GM19372 (cell line): ENCODE measurements at regions not wholly inside any gene's neighbourhood (a gene's known extent, or its start where the extent isn't known, plus 50 kb on each side); places are given as distances from the start of the nearest gene placed in this dataset.
"Not testable (repeated sequence)": the region's sequence is repeated elsewhere in the genome, so short reads cannot be mapped to it uniquely, and the experiment has no call there.

Experiments used
- ATAC-seq: cut with Tn5 transposase; IDR thresholded peaks from one replicate; pipeline ENCODE4 v1.9.1; 2021; ENCODE audit warnings: mild to moderate bottlenecking, low read depth, moderate library complexity; ENCODE audit not compliant: unreplicated experiment

DNA sequence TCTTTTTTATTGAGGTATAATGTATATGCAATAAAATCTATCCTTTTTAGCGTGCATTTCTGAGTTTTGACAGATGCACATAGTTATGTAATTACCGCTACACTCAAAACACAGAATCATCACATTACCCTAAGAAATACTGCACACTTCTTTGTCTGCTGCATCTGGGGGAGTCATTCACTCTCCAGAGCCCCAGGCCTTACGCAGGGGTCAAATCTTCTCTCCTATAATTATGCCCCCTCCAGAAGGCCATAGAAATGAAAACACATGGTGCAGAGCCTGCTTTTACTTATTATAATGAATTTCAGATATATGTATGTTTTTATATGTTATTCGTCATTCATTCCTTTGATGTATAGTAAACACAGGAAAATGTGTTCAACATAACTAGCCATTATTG is 296.5 kb upstream of the TMEM132C start:
- no peak for ATAC-seq

DNA sequence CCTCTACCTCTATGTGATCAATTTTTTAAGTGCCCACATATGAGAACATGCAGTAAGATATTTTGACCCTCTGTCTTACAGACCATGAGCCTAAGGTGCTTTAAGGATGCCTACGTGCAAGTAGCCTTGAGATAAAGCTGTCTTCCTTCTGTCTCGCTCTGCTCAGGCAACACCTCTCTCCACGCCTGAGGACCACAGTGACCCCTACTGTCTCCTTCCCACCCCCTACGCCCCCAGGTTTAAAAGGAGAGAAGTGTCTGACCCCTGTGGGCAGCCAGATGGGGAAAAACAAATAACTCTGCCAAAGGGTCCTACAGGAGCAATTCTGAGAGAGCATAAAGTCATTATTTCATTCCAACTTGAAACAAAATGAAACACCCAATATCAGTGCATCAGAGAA is 286.4 kb upstream of the TMEM132C start:
- ATAC-seq = no peak

- ATAC-seq = no peak
Measured at GRCh38 chr12:127981875-127982274, 285.1 kb upstream of the TMEM132C start.

- not testable (repeated sequence) for ATAC-seq
Measured at GRCh38 chr12:127983213-127983791, 283.7 kb upstream of the TMEM132C start.

GRCh38 chr12:127984386-127985055 is 282.4 kb upstream of the TMEM132C start:
- no peak for ATAC-seq

- ATAC-seq = no peak
Measured at GRCh38 chr12:127987199-127987901, 279.6 kb upstream of the TMEM132C start.

DNA sequence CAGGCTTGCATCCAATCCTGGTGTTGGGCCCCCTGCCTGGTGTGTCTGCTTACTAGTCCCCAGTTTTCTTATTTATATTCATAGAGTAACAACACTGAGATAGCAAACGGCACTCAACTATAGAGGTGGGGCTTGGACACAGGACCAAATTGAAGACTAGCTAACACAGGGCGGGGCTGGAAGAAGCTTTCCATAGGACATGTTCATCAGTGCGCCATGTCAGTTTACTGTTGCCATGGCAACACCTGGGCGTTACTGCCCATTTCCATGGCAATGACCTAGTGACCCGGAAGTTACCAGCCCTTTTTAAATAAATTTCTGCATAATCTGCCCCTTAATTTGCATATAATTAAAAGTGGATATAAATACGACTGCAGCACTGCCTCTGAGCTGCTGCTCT is 275.5 kb upstream of the TMEM132C start:
- ATAC-seq = no peak

DNA sequence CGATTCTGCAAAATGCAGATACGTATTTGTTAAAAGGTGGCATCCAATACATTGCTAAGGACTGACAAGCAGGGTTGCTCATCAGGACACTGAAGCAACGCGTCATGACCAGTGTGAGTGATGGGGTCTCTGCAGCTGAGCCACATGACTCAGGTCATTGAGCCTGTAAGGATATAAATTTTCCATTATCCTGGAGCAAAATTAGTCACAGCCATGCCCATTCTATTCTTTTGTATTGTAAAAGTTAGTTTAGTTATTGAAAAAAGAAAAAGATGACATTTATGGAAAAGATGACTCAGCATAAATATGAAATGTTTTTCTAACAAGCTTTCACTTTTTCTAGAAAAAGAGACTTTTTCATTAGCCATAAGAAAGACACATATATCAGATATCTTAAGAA is 268.0 kb upstream of the TMEM132C start:
- ATAC-seq = no peak

- ATAC-seq = no peak
Measured at GRCh38 chr12:128004383-128004938, 262.5 kb upstream of the TMEM132C start.

DNA sequence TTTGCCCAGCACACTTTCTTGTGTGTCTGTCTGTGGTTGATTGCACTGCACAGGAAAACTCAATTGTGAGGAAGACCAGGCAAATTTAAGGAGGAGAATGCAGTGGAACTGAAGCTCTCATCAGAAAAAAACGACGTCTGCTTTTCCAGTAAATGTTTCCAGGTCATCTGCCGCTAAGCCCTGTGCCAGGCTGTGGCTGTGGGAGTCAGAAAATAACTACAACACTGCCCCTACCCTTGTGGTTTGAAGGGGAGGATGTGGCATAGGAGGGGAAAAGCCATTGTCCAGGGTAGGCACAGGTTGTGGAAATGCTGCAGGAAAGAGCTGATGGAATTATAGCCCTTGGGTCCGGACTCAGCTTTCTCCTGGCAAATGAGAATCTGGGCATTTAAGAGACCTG is 259.7 kb upstream of the TMEM132C start:
- ATAC-seq = no peak

DNA sequence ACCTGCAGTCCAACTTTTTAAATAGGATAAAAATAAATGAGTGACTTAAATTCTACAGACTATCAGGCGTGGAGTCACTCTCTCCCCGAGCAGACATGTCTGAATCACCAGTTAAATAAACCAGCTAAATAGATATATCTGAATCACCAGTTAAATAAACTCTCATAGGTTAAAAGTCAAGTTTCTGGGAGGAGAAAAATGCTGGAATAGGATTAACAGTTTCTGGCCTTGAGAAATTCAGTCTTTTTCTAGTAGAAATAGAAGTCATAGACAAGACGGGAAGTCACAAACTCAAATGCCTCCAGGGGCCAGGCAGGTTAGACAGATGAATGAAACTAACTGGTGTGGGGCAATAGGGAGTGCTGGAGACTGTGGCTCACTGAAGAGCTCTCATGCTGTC is 258.6 kb upstream of the TMEM132C start:
- no peak for ATAC-seq

GRCh38 chr12:128009108-128009507 is 257.9 kb upstream of the TMEM132C start:
- ATAC-seq = no peak

- ATAC-seq = no peak
Measured at GRCh38 chr12:128012110-128012509, 254.9 kb upstream of the TMEM132C start.

DNA sequence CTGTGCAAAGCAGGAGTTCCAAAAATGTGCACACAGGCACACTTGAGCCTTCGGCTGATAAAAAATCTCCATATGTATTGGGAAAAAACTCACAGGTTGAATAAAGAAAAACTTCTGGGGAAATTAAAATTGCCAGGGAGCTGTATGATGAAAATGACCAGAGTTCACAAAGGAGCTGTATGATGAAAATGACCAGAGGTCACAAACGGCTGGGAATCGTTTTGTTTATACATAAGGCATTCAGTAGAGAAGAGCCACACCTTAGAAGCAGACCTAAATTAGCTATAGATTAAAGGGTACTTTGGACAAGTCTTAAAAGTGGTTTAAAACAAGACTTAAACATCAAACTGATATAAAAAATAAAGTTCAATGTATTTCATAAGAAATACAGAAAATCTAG is 251.7 kb upstream of the TMEM132C start:
- ATAC-seq = no peak

DNA sequence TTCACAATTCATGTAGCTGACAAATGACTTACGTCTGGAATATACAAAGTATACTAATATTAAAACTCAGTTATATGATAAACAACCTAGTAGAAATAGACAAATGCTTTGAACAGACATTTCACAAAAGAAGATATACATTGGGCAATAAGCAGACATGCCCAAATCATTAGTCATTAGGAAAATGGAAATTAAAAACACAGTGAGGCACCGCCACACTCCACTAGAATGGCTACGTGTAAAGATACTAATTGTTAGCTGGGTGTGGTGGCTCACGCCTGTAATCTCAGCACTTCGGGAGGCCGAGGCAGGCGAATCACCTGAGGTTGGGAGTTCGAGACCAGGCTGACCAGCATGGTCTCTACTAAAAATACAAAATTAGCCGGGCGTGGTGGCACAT is 248.9 kb upstream of the TMEM132C start:
- no peak for ATAC-seq

DNA sequence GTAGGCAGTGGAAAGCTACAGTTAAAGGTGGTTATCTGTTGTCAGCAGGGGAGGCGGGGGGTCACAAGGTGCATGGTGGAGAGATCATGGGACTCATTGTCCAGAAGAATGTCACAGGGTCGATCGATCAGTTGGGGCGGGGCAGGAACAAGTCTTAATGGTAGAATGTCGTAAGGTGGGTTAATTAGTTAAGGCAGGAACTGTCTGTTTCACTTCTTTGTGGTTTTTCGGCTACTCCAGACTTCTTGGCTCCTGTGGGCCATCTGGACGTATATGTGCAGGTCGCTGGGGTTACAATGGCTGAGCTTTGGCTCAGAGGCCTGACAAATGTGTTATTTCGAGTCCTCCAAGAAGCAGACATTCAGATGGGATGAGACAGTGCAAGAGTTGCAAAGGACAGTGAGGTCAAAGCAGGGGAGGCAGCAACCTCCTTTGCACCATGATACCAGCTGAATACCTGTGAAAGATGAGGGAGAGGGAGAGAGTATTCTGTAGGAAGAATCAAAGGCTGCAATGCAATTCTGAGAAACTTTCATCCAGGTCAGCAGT is 246.9 kb upstream of the TMEM132C start:
- ATAC-seq = no peak

DNA sequence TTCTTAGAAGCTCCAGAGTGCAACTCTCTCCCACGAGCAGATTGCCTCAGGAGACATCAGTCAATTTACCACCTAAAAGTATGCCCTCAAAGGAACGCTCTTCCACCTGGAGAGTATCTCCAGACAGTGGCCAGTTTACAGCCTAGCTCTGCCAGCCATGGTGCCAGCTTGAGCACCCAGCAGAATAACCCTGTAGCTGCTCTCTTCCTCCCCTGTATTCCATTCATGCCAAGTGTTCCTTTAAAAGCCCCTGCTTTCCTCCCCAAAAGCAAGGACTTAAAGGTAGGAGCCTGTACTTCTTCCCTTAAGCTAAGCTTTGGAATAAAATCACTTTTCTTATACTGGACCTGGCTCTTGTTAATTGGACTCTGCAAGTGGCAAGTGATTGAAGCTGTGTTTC is 245.4 kb upstream of the TMEM132C start:
- ATAC-seq = no peak

DNA sequence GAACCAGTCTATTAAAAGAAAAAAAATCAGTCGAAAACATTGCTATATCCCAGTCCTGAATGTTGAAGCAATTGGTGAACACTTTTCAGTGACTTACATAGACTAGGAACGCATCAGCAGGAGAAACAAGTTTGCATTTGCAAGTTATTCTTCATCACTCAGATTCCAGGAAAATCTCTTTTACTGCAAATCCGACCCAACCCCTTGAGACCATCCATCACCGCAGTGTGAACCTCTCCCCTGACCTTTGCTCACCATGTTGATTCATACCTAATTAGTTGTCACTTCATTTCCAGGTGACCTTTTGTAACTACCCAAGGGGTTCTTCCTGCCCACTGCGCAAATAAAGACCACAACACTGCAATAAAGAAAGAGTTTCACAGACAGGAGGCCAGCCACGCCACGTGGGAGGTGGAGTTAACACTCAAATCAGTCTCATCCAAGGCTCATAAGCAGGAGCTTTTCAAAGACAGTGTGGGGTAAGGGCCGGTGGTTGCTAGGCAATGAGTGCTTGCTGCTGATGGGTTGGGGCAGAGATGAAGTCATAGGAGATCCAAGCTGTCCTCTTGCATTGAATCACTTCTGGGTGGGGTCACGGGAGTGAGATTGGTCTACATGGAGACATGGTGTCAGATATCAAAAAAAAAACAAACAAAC is 241.3 kb upstream of the TMEM132C start:
- ATAC-seq = no peak

GRCh38 chr12:128026696-128027574 is 240.0 kb upstream of the TMEM132C start:
- no peak for ATAC-seq

- no peak for ATAC-seq
Measured at GRCh38 chr12:128033473-128033872, 233.5 kb upstream of the TMEM132C start.
